Vagina (tissue), 2 donors: ENCODE measurements at regions not wholly inside any gene's neighbourhood (a gene's known extent, or its start where the extent isn't known, plus 50 kb on each side); places are given as distances from the start of the nearest gene placed in this dataset.

Source experiments
- DNase-seq, 2 donors: peaks; one replicate each; pipeline ENCODE4 v3.0.0-alpha.2; 2017; ENCODE audit errors: extremely low spot score in 2 of 2
- H3K27ac ChIP-seq: fragments of 200-600 bp; sonication (generic); one replicate; pipeline ENCODE4 v1.5.1; 2019
- H3K27me3 ChIP-seq: fragments of 200-600 bp; sonication (generic); one replicate; pipeline ENCODE4 v1.5.1; 2019
- H3K36me3 ChIP-seq, 2 donors: fragments of 200-600 bp; sonication (generic); one replicate each; pipeline ENCODE4 v1.5.1; 2017 to 2019
- H3K4me1 ChIP-seq: fragments of 200-600 bp; sonication (generic); one replicate; pipeline ENCODE4 v1.5.1; 2019
- H3K4me3 ChIP-seq, 2 donors: fragments of 200-600 bp; sonication (generic); 1 replicate in 1 of 2; 2 replicates in 1 of 2; pipeline ENCODE4 v1.5.1; 2016 to 2019
- H3K9me3 ChIP-seq: fragments of 200-600 bp; sonication (generic); one replicate; pipeline ENCODE4 v1.5.1; 2019
- CTCF ChIP-seq, 3 experiments: fragments of 450-650 bp in 2 of 3; fragments of 200-600 bp in 1 of 3; sonication (generic) in 1 of 3; IDR thresholded peaks; one replicate each; pipeline ENCODE4 v1.5.1; 2017 to 2019; ENCODE audit warnings: antibody characterized with exemption in 3 of 3, mild to moderate bottlenecking in 2 of 3, moderate library complexity in 2 of 3
- POLR2A ChIP-seq, 2 donors: fragments of 450-650 bp; IDR thresholded peaks; one replicate each; pipeline ENCODE4 v1.6.1; 2017; ENCODE audit warnings: antibody characterized with exemption in 2 of 2, mild to moderate bottlenecking in 2 of 2, moderate library complexity in 2 of 2
- POLR2AphosphoS5 ChIP-seq, 2 donors: sonication (generic); formaldehyde crosslinking; IDR thresholded peaks; one replicate each; pipeline ENCODE4 v1.9.0; 2017; ENCODE audit warnings: antibody characterized with exemption in 2 of 2, mild to moderate bottlenecking in 2 of 2, low read depth in 1 of 2; ENCODE audit not compliant: insufficient read depth in 1 of 2
- intact Hi-C: fragments of 100-400 bp; cut with DNase I; formaldehyde crosslinking; loops from one replicate; pipeline ENCODE4 v1.15.1; 2023

GRCh38 chr14:97074856-97075255 is 277.7 kb downstream of the VRK1 start:
- H3K4me1 ChIP-seq, result no peaks in the 10 kb centered on the region
- no peaks in the 10 kb centered on the region for H3K27me3 ChIP-seq
- no peaks in the 10 kb centered on the region for H3K9me3 ChIP-seq
- intact Hi-C loops, result no loop called here
- no peak for DNase-seq
- no peaks in the 10 kb centered on the region for H3K36me3 ChIP-seq
- TF ChIP-seq POLR2AphosphoS5 (IDR thresholded peaks at IDR 0.05; ENCODE audit: insufficient read depth in 1 of 2, low read depth in 1 of 2), result no peak
- TF ChIP-seq POLR2A (IDR thresholded peaks at IDR 0.05), result no peak
- no peak for TF ChIP-seq CTCF (IDR thresholded peaks at IDR 0.05)
- no peak overlapping the region for H3K4me3 ChIP-seq
- no peak overlapping the region for H3K27ac ChIP-seq

GRCh38 chr14:97077253-97077653 is 280.1 kb downstream of the VRK1 start:
- Histone ChIP-seq H3K9me3 (no peaks in the 10 kb centered on the region), H3K4me1 (no peaks in the 10 kb centered on the region), H3K36me3 (no peaks in the 10 kb centered on the region), H3K27me3 (no peaks in the 10 kb centered on the region), H3K27ac (no peak overlapping the region), H3K4me3 (no peak overlapping the region)
- DNase-seq, result no peak
- intact Hi-C loops, result no loop called here
- TF ChIP-seq POLR2AphosphoS5 (IDR thresholded peaks at IDR 0.05; ENCODE audit: insufficient read depth in 1 of 2, low read depth in 1 of 2) (no peak), POLR2A (IDR thresholded peaks at IDR 0.05) (no peak), CTCF (IDR thresholded peaks at IDR 0.05) (no peak)

- no peaks in the 10 kb centered on the region for H3K27me3 ChIP-seq
- H3K4me3 ChIP-seq, result no peak overlapping the region
- TF ChIP-seq POLR2AphosphoS5 (IDR thresholded peaks at IDR 0.05; ENCODE audit: insufficient read depth in 1 of 2, low read depth in 1 of 2) (no peak), CTCF (IDR thresholded peaks at IDR 0.05) (no peak), POLR2A (IDR thresholded peaks at IDR 0.05) (no peak)
- no peak for DNase-seq
- no peak overlapping the region for H3K27ac ChIP-seq
- H3K4me1 ChIP-seq, result no peaks in the 10 kb centered on the region
- no peaks in the 10 kb centered on the region for H3K9me3 ChIP-seq
- intact Hi-C loops, result no loop called here
- no peaks in the 10 kb centered on the region for H3K36me3 ChIP-seq
Observed at GRCh38 chr14:97077687-97078086, 280.5 kb downstream of the VRK1 start.

- TF ChIP-seq CTCF (IDR thresholded peaks at IDR 0.05), result no peak
- no peak for TF ChIP-seq POLR2AphosphoS5 (IDR thresholded peaks at IDR 0.05; ENCODE audit: insufficient read depth in 1 of 2, low read depth in 1 of 2)
- TF ChIP-seq POLR2A (IDR thresholded peaks at IDR 0.05), result no peak
- DNase-seq, result no peak
- no peaks in the 10 kb centered on the region for H3K36me3 ChIP-seq
- no peak overlapping the region for H3K27ac ChIP-seq
- intact Hi-C loops, result no loop called here
- no peaks in the 10 kb centered on the region for H3K4me1 ChIP-seq
- no peaks in the 10 kb centered on the region for H3K9me3 ChIP-seq
- no peaks in the 10 kb centered on the region for H3K27me3 ChIP-seq
- H3K4me3 ChIP-seq, result no peak overlapping the region
Observed at GRCh38 chr14:97080991-97081390, 283.8 kb downstream of the VRK1 start.

GRCh38 chr14:97095269-97095668 is 298.1 kb downstream of the VRK1 start:
- Histone ChIP-seq H3K36me3 (no peaks in the 10 kb centered on the region), H3K27me3 (no peaks in the 10 kb centered on the region), H3K4me3 (no peak overlapping the region), H3K4me1 (no peaks in the 10 kb centered on the region), H3K9me3 (no peaks in the 10 kb centered on the region), H3K27ac (no peak overlapping the region)
- intact Hi-C loops, result no loop called here
- no peak for TF ChIP-seq POLR2A (IDR thresholded peaks at IDR 0.05)
- TF ChIP-seq POLR2AphosphoS5 (IDR thresholded peaks at IDR 0.05; ENCODE audit: insufficient read depth in 1 of 2, low read depth in 1 of 2), result no peak
- no peak for TF ChIP-seq CTCF (IDR thresholded peaks at IDR 0.05)
- no peak for DNase-seq
